GM19351 (cell line): ENCODE measurements at regions not wholly inside any gene's neighbourhood (a gene's known extent, or its start where the extent isn't known, plus 50 kb on each side); places are given as distances from the start of the nearest gene placed in this dataset.
"Not testable (repeated sequence)": the region's sequence is repeated elsewhere in the genome, so short reads cannot be mapped to it uniquely, and the experiment has no call there.

Source experiments
- ATAC-seq: cut with Tn5 transposase; IDR thresholded peaks from one replicate; pipeline ENCODE4 v1.9.1; 2021; ENCODE audit warnings: mild to moderate bottlenecking, moderate library complexity; ENCODE audit not compliant: unreplicated experiment

DNA sequence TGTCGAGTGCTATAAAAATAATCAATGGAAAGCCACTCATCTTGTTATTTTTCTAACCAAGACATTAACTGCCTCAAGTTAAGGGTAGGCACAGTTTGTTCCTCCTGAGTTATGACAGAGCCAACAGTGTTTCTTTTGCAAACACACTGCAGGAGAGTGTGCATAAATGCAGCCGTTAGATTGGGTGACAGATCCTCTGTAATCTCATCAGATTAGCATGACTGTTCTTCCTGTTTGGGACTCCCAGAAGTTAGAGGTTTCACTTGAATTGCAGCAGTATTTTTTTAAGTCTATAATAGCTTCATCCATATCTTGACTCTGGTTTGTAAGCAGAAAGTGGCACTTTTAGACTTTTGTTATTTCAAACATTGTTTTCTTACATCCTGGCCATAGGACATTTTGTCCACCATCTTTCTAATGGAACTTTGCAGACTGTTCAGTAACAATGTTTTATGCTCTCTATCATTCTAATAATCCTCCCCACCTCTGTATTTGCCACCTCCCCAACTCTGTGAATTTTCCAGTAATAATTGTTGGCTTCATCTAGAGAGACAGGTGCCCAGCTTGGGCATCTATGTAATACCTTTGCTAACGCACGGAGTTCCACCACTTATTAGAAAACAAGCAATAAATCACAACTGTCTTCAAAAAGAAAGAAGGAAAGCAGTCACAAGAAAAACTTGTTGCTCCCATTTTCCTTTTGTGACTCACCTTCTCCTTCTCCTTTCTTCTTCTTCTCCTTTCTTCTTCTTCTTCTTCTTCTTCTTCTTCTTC lies 560.0 kb downstream of the ADCYAP1 start:
- no peak for ATAC-seq

GRCh38 chr18:1466035-1466434 lies 561.4 kb downstream of the ADCYAP1 start:
- ATAC-seq = no peak

DNA sequence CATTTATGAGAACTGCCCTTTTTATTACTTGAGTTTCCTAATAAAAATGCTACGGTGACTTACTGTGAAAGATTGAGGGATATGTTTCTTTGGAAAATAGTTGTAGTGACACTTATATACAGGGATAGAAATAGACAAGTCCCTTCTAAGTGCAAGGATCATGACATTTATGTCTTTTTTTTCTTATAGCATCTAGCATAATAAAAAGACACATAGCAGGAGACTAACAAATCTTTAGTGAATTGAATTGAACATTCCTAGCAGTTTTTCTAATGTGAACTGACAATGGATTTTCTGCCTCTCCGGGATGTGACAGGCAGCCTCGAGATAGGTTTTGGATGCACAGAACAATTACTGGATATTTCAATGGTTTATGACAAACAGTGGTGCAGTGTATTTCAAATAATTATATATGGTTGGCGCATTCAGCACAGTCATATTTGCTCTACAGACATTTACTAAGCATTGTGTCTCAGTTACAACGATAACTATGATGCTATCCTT lies 562.8 kb downstream of the ADCYAP1 start:
- ATAC-seq = no peak

DNA sequence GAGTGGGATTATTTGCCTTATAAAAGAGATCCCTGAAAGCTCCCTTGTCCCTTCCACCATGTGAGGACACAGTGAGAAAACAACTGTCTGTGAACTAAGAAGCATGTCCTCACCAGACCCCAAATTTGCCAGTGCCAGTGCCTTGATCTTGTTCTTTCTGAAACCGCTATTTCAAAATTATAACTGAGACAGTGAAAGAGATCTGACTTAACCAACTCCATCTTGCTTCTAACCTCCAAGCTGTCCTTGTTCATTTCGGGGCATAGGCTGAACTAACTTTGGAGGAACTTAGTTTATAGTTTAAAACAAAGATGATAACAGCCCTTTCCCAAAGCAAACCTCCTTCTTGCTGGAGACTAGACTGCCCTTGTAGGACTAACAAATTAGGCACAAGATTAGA lies 563.9 kb downstream of the ADCYAP1 start:
- no peak for ATAC-seq

DNA sequence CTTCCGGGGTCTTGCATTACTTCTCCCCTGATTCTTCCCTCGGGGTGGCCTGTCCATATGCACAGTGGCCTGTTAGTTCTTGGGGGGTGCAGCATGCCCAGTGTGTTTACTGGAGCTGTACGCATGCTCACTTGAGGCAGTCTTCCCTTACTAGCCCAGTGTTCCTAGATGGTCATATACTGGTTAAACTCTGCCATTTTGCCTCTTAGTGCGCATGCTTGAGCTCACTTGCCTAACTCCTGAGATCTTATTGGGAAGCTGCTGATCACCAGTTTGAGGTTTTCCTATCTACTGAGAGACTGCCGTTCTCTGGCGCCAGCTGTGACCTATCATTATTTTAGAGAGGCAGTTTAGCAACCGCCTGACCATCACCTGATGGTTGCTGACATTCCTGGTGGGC lies 571.2 kb downstream of the ADCYAP1 start:
- no peak for ATAC-seq

DNA sequence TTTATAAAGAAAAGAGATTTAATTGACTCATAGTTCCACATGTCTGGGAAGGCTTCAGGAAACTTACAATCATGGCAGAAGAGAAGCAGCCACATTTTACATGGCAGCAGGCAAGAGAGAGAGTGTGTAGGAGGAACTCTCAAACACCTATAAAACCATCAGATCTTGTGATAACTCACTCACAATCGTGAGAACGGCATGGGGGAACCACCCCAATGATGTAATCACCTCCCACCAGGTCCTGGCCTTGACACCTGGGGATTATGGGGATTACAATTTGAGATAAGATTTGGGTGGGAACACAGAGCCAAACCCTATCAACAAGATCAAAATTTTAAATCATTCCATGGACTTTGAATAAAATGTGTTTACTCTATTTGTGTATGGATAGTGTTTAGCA lies 575.6 kb downstream of the ADCYAP1 start:
- no peak for ATAC-seq

- ATAC-seq = no peak
Measured at GRCh38 chr18:1481577-1481976, 576.9 kb downstream of the ADCYAP1 start.

GRCh38 chr18:1483385-1483784 lies 578.7 kb downstream of the ADCYAP1 start:
- ATAC-seq = no peak

- ATAC-seq = no peak
Measured at GRCh38 chr18:1487457-1487856, 582.8 kb downstream of the ADCYAP1 start.

DNA sequence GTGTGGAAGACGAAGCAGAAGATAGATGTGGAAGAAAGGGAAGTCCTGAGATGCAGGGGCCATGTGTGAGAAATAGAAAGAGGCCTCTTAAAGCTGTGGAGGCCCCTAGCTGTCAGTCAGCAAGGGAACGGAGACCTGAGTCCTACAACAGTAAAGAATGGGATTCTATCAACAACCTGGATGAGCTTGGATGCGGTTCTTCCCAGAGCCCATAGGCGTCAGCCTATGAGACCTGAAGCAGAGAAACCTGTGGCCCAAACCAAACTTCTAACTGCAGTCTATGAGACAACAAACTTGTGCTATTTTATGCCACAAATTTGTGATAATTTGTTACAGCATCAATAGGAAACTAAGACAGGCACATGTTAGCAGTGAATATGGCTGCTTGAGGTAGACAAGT lies 583.7 kb downstream of the ADCYAP1 start:
- ATAC-seq = no peak

GRCh38 chr18:1488957-1489356 lies 584.3 kb downstream of the ADCYAP1 start:
- no peak for ATAC-seq

GRCh38 chr18:1495387-1495786 lies 590.7 kb downstream of the ADCYAP1 start:
- ATAC-seq = no peak

DNA sequence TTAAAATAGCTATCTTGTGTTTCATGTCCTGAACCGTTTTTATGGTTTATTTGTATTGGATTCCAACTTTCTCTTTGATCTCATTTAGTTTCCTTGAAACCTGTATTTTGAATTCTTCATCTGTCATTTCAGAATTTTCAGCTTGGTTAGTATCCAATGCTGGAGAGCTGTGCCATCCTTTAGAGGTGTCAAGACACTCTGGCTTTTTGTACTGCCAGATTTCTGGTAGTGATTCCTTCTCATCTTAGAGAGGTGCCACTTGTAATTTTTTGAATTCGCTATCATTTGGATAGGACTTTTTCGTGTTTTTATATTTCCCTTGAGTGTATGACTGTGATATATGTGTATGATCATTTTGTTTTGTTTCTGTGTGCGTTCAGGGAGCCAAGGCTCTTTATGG lies 591.4 kb downstream of the ADCYAP1 start:
- ATAC-seq = no peak

GRCh38 chr18:1498216-1498615 lies 593.5 kb downstream of the ADCYAP1 start:
- ATAC-seq = no peak

- no peak for ATAC-seq
Measured at GRCh38 chr18:1499265-1499664, 594.6 kb downstream of the ADCYAP1 start.

GRCh38 chr18:1503847-1504246 lies 599.2 kb downstream of the ADCYAP1 start:
- ATAC-seq = no peak

- ATAC-seq = no peak
Measured at GRCh38 chr18:1505856-1506255, 601.2 kb downstream of the ADCYAP1 start.

DNA sequence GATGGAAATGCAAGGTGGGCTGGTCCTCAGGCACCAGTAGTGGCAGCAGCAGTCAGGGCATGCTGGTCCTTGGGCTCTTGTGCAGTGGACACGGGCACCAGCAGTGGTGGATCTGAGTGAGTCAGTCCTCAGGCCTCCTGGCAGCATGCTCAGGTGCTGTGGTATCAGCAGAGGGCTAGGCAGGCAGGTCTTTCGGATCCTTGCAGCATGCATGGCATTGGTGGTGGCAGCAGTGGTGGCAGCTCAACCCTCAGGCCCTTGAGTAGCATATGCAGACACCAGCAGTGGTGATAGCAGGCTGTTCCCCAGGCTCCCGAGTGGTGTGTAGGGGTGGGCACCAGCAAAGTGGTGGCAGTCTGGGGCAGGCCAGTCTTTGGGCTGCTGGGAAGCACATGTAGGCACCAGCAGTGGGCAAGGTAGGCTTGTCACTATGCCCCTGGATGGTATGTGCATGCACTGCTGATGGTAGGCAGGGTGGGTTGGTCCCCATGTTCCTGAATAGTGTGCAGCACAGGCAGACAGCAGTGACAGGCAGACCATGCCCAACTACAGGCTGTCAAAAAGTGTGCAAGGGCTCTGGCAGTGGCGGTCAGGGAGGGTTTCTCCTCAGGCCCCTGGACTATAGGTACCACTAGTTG lies 606.0 kb downstream of the ADCYAP1 start:
- ATAC-seq = no peak

DNA sequence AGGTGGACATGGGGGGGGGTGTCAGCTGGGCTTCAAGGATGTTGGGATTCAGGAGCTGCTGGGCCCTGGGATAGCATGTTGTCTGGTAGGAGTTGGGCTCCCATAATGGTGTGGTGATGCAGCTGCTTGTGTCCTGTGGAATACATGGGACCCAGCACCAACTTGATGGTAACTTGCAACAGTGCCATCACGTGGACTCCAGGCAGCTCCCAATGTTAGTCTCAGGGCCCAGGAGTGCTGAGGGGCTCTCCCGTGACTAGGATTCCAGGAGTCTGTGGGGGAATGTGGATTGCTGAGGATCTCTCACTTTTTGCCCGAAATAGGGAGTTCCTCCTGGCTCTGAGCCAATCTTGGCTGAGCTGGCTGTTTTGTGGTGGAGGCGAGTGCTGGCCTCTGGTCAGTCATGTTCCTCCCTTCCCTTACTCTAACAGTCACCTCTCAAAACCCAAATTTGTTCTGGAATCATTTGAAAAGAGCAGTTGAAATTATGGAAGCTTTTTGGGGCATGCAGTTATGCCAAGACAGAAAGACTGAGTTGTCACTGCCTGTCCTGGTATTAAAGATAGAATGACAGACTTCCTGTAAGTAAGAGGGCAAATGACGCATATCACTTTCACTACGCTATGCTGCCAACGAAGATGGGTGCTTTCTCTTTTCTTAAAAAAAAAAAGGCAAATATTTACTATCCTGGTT lies 607.1 kb downstream of the ADCYAP1 start:
- ATAC-seq = no peak

- ATAC-seq = no peak
Measured at GRCh38 chr18:1513519-1513918, 608.8 kb downstream of the ADCYAP1 start.

GRCh38 chr18:1521588-1522248 lies 617.0 kb downstream of the ADCYAP1 start:
- ATAC-seq = not testable (repeated sequence)
